HG02588 (cell line): ENCODE measurements at regions not wholly inside any gene's neighbourhood (a gene's known extent, or its start where the extent isn't known, plus 50 kb on each side); places are given as distances from the start of the nearest gene placed in this dataset.

Experiments used
- ATAC-seq: cut with Tn5 transposase; IDR thresholded peaks from one replicate; pipeline ENCODE4 v1.9.1; 2021; ENCODE audit warnings: mild to moderate bottlenecking, moderate library complexity; ENCODE audit not compliant: unreplicated experiment

- ATAC-seq = no peak
Observed at GRCh38 chr4:22031423-22031822, 82.9 kb upstream of the KCNIP4 start.

- no peak for ATAC-seq
Observed at GRCh38 chr4:22030881-22031280, 82.3 kb upstream of the KCNIP4 start.

- no peak for ATAC-seq
Observed at GRCh38 chr4:22030307-22030706, 81.7 kb upstream of the KCNIP4 start.

GRCh38 chr4:22029803-22030202 lies 81.2 kb upstream of the KCNIP4 start:
- no peak for ATAC-seq

- no peak for ATAC-seq
Observed at GRCh38 chr4:22021106-22021505, 72.5 kb upstream of the KCNIP4 start.

- no peak for ATAC-seq
Observed at GRCh38 chr4:22020129-22020528, 71.6 kb upstream of the KCNIP4 start.

GRCh38 chr4:22019676-22020075 lies 71.1 kb upstream of the KCNIP4 start:
- ATAC-seq = no peak

GRCh38 chr4:22014222-22014741 lies 65.7 kb upstream of the KCNIP4 start:
- no peak for ATAC-seq

- ATAC-seq = no peak
Observed at GRCh38 chr4:22003878-22004277, 55.3 kb upstream of the KCNIP4 start.
